Smooth muscle cell (in vitro differentiated cells): ENCODE measurements at regions not wholly inside any gene's neighbourhood (a gene's known extent, or its start where the extent isn't known, plus 50 kb on each side); places are given as distances from the start of the nearest gene placed in this dataset.

Source experiments
- DNase-seq: peaks from one replicate; lab custom pipeline; 2025; ENCODE audit not compliant: unreplicated experiment; lab: John Stamatoyannopoulos, UW
- H2AFZ ChIP-seq: fragments of 200-600 bp; sonication (generic); 2 replicates; pipeline ENCODE4 v1.6.0; 2016; ENCODE audit warnings: antibody characterized with exemption, low read depth, mild to moderate bottlenecking
- H3F3A ChIP-seq: fragments of 200-600 bp; sonication (generic); 2 replicates; pipeline ENCODE4 v1.6.0; 2017; ENCODE audit warnings: antibody characterized with exemption, low read depth
- H3K27ac ChIP-seq: fragments of 200-600 bp; sonication (generic); 2 replicates; pipeline ENCODE4 v1.5.1; 2016; ENCODE audit warnings: low read depth, mild to moderate bottlenecking
- H3K27me3 ChIP-seq: fragments of 200-600 bp; sonication (generic); 2 replicates; pipeline ENCODE4 v1.6.1; 2016; ENCODE audit warnings: low read depth, mild to moderate bottlenecking
- H3K36me3 ChIP-seq: fragments of 200-600 bp; sonication (generic); 2 replicates; pipeline ENCODE4 v1.5.1; 2016; ENCODE audit warnings: low read depth
- H3K4me1 ChIP-seq: fragments of 200-600 bp; sonication (generic); 2 replicates; pipeline ENCODE4 v1.5.1; 2016; ENCODE audit warnings: low read depth
- H3K4me2 ChIP-seq: fragments of 200-600 bp; sonication (generic); 2 replicates; pipeline ENCODE4 v1.6.0; 2016; ENCODE audit warnings: mild to moderate bottlenecking
- H3K4me3 ChIP-seq: fragments of 200-600 bp; sonication (generic); 2 replicates; pipeline ENCODE4 v1.5.1; 2016; ENCODE audit warnings: mild to moderate bottlenecking
- H3K79me2 ChIP-seq: fragments of 200-600 bp; sonication (generic); 2 replicates; pipeline ENCODE4 v1.6.0; 2016; ENCODE audit warnings: low read depth, mild to moderate bottlenecking
- H3K9ac ChIP-seq: fragments of 200-600 bp; sonication (generic); 2 replicates; pipeline ENCODE4 v1.6.0; 2016; ENCODE audit warnings: low read depth
- H3K9me3 ChIP-seq: fragments of 200-600 bp; sonication (generic); replicated peaks from 2 replicates; pipeline ENCODE4 v1.5.1; 2016; ENCODE audit warnings: low read depth
- H4K20me1 ChIP-seq: fragments of 200-600 bp; sonication (generic); 2 replicates; pipeline ENCODE4 v1.6.0; 2016; ENCODE audit warnings: low read depth
- CTCF ChIP-seq: fragments of 200-600 bp; sonication (generic); IDR thresholded peaks from 2 replicates; pipeline ENCODE4 v1.5.1; 2017; ENCODE audit warnings: borderline replicate concordance, mild to moderate bottlenecking, antibody characterized with exemption; ENCODE audit not compliant: insufficient read depth, poor library complexity, severe bottlenecking
- WGBS: methylation state at CpG from one replicate; pipeline ENCODE4 v1.1.7; 2016; ENCODE audit warnings: low lambda C conversion rate; 5-methylcytosine and 5-hydroxymethylcytosine counted together

GRCh38 chr9:115794921-115795475 lies 358.6 kb upstream of the PAPPA start:
- no peak for DNase-seq
- Histone ChIP-seq H3F3A (no peaks in the 10 kb centered on the region), H2AFZ (no peak overlapping the region), H3K4me3 (no peak overlapping the region), H4K20me1 (no peaks in the 10 kb centered on the region), H3K9ac (no peak overlapping the region), H3K4me1 (no peaks in the 10 kb centered on the region), H3K79me2 (no peaks in the 10 kb centered on the region), H3K4me2 (no peak overlapping the region), H3K36me3 (no peaks in the 10 kb centered on the region), H3K9me3 (no peaks in the 10 kb centered on the region), H3K27me3 (no peaks in the 10 kb centered on the region), H3K27ac (no peak overlapping the region)
- 84% methylated on average over 1 of the region's 1 CpG for WGBS
- TF ChIP-seq CTCF: no peak

- no peaks in the 10 kb centered on the region for H3K27me3 ChIP-seq
- no peak for DNase-seq
- no peak overlapping the region for H3K9ac ChIP-seq
- TF ChIP-seq CTCF: no peak
- no peaks in the 10 kb centered on the region for H3K9me3 ChIP-seq
- no peaks in the 10 kb centered on the region for H3F3A ChIP-seq
- H3K4me2 ChIP-seq: no peak overlapping the region
- no peak overlapping the region for H3K27ac ChIP-seq
- no peaks in the 10 kb centered on the region for H3K36me3 ChIP-seq
- no peaks in the 10 kb centered on the region for H4K20me1 ChIP-seq
- WGBS: 45% methylated on average over 1 of the region's 1 CpG
- H3K79me2 ChIP-seq: no peaks in the 10 kb centered on the region
- no peak overlapping the region for H3K4me3 ChIP-seq
- H3K4me1 ChIP-seq: no peaks in the 10 kb centered on the region
- H2AFZ ChIP-seq: no peak overlapping the region
Observed at GRCh38 chr9:115799734-115800133, 353.9 kb upstream of the PAPPA start.

- no peak overlapping the region for H3K4me2 ChIP-seq
- H3F3A ChIP-seq: no peaks in the 10 kb centered on the region
- no peaks in the 10 kb centered on the region for H3K36me3 ChIP-seq
- no peaks in the 10 kb centered on the region for H4K20me1 ChIP-seq
- H2AFZ ChIP-seq: no peak overlapping the region
- H3K9ac ChIP-seq: no peak overlapping the region
- H3K9me3 ChIP-seq: no peaks in the 10 kb centered on the region
- no peak overlapping the region for H3K27ac ChIP-seq
- TF ChIP-seq CTCF: no peak
- H3K4me3 ChIP-seq: no peak overlapping the region
- 97% methylated on average over 3 of the region's 3 CpGs for WGBS
- no peaks in the 10 kb centered on the region for H3K79me2 ChIP-seq
- no peaks in the 10 kb centered on the region for H3K4me1 ChIP-seq
- H3K27me3 ChIP-seq: no peaks in the 10 kb centered on the region
- DNase-seq: no peak
Observed at GRCh38 chr9:115804206-115804605, 349.4 kb upstream of the PAPPA start.

- Histone ChIP-seq H4K20me1 (no peaks in the 10 kb centered on the region), H3K27ac (no peak overlapping the region), H3K4me3 (no peak overlapping the region), H3K9ac (no peak overlapping the region), H3K9me3 (no peaks in the 10 kb centered on the region), H3K4me1 (no peaks in the 10 kb centered on the region), H3F3A (no peaks in the 10 kb centered on the region), H3K27me3 (no peaks in the 10 kb centered on the region), H2AFZ (no peak overlapping the region), H3K4me2 (no peak overlapping the region), H3K79me2 (no peaks in the 10 kb centered on the region), H3K36me3 (no peaks in the 10 kb centered on the region)
- WGBS: 94% methylated on average over 2 of the region's 2 CpGs
- TF ChIP-seq CTCF: no peak
- DNase-seq: no peak
Observed at GRCh38 chr9:115808108-115808507, 345.5 kb upstream of the PAPPA start.
